ENCODE measurements at regions not wholly inside any gene's neighbourhood (a gene's known extent, or its start where the extent isn't known, plus 50 kb on each side); places are given as distances from the start of the nearest gene placed in this dataset.
A peak's percentile ranks its signal among the peaks of the same experiment; 100 is the strongest.
"Not testable (repeated sequence)": the region's sequence is repeated elsewhere in the genome, so short reads cannot be mapped to it uniquely, and the experiment has no call there.

- no peak overlapping the region for H3K4me3 ChIP-seq (ENCODE audit: low read length)
- DNase-seq (no peak), ATAC-seq (ENCODE audit: poor library complexity) (no peak)
- H3K4me1 ChIP-seq (ENCODE audit: insufficient read depth, low read length) = peaks cover 9% of the 10 kb centered on the region
- no peaks in the 10 kb centered on the region for H3K9me3 ChIP-seq (ENCODE audit: control insufficient read depth in 1 of 2, insufficient read depth in 1 of 2, low read length in 2 of 2)
- ChIA-PET POLR2A (interaction anchor here (0.5 to 1.3 kb wide), 2 partner anchors 20 to 113 kb away, joined by 3 read pairs; no protein-coding TSS in a partner anchor), CTCF (no interaction called here)
- H3K27me3 ChIP-seq (ENCODE audit: control insufficient read depth in 1 of 2, insufficient read depth in 2 of 2, low read length in 2 of 2) = no peaks in the 10 kb centered on the region
- no peaks in the 10 kb centered on the region for H3K36me3 Mint-ChIP-seq (ENCODE audit: low read depth)
- H3K27ac Mint-ChIP-seq = no peak overlapping the region
- no peak overlapping the region for H3K4me3 Mint-ChIP-seq
- H3K9me3 Mint-ChIP-seq = no peaks in the 10 kb centered on the region
- intact Hi-C loops (cut with DNase I, micrococcal nuclease) = no loop called here
- no peak for TF ChIP-seq CTCF (IDR thresholded peaks at IDR 0.05)
- H3K36me3 ChIP-seq (ENCODE audit: insufficient read depth, low read length) = no peaks in the 10 kb centered on the region
- H3K27me3 Mint-ChIP-seq = no peaks in the 10 kb centered on the region
- peaks cover 12% of the 10 kb centered on the region for H3K4me1 Mint-ChIP-seq (ENCODE audit: low read depth)
- H3K27ac ChIP-seq (ENCODE audit: low read depth in 1 of 2, low read length in 2 of 2) = no peak overlapping the region
Measured at GRCh38 chr3:153274561-153274960, 112.5 kb downstream of the RAP2B start.

- intact Hi-C loops (cut with DNase I, micrococcal nuclease) = no loop called here
- ChIA-PET CTCF (no interaction called here), POLR2A (no interaction called here)
- Histone ChIP-seq H3K4me1 (ENCODE audit: insufficient read depth, low read length) (peaks cover 9% of the 10 kb centered on the region), H3K27me3 (ENCODE audit: control insufficient read depth in 1 of 2, insufficient read depth in 2 of 2, low read length in 2 of 2) (no peaks in the 10 kb centered on the region), H3K4me3 (ENCODE audit: low read length) (no peak overlapping the region), H3K9me3 (ENCODE audit: control insufficient read depth in 1 of 2, insufficient read depth in 1 of 2, low read length in 2 of 2) (no peaks in the 10 kb centered on the region), H3K27ac (ENCODE audit: low read depth in 1 of 2, low read length in 2 of 2) (no peak overlapping the region), H3K36me3 (ENCODE audit: insufficient read depth, low read length) (no peaks in the 10 kb centered on the region)
- DNase-seq (no peak), ATAC-seq (ENCODE audit: poor library complexity) (no peak)
- Mint-ChIP-seq H3K4me3 (no peak overlapping the region), H3K36me3 (ENCODE audit: low read depth) (no peaks in the 10 kb centered on the region), H3K4me1 (ENCODE audit: low read depth) (peaks cover 12% of the 10 kb centered on the region), H3K27ac (no peak overlapping the region), H3K27me3 (no peaks in the 10 kb centered on the region), H3K9me3 (no peaks in the 10 kb centered on the region)
- no peak for TF ChIP-seq CTCF (IDR thresholded peaks at IDR 0.05)
Measured at GRCh38 chr3:153275514-153275913, 113.5 kb downstream of the RAP2B start.

GRCh38 chr3:153277029-153277428 is 115.0 kb downstream of the RAP2B start:
- Histone ChIP-seq H3K27me3 (ENCODE audit: control insufficient read depth in 1 of 2, insufficient read depth in 2 of 2, low read length in 2 of 2) (no peaks in the 10 kb centered on the region), H3K4me1 (ENCODE audit: insufficient read depth, low read length) (peaks cover 9% of the 10 kb centered on the region), H3K27ac (ENCODE audit: low read depth in 1 of 2, low read length in 2 of 2) (no peak overlapping the region), H3K36me3 (ENCODE audit: insufficient read depth, low read length) (no peaks in the 10 kb centered on the region), H3K9me3 (ENCODE audit: control insufficient read depth in 1 of 2, insufficient read depth in 1 of 2, low read length in 2 of 2) (peaks cover 0 to 9% of the 10 kb centered on the region in 2 experiments), H3K4me3 (ENCODE audit: low read length) (no peak overlapping the region)
- Mint-ChIP-seq H3K4me3 (no peak overlapping the region), H3K9me3 (no peaks in the 10 kb centered on the region), H3K36me3 (ENCODE audit: low read depth) (no peaks in the 10 kb centered on the region), H3K27ac (no peak overlapping the region), H3K4me1 (ENCODE audit: low read depth) (peaks cover 12% of the 10 kb centered on the region), H3K27me3 (no peaks in the 10 kb centered on the region)
- no peak for TF ChIP-seq CTCF (IDR thresholded peaks at IDR 0.05)
- ATAC-seq (ENCODE audit: poor library complexity) (no peak), DNase-seq (no peak)
- intact Hi-C loops (cut with DNase I, micrococcal nuclease) = no loop called here
- ChIA-PET POLR2A (no interaction called here), CTCF (no interaction called here)

GRCh38 chr3:153281236-153281997 is 119.4 kb downstream of the RAP2B start:
- ATAC-seq (ENCODE audit: poor library complexity); H3K4me3 ChIP-seq (ENCODE audit: low read length); H3K4me3 Mint-ChIP-seq; H3K27me3 Mint-ChIP-seq; H3K9me3 Mint-ChIP-seq; H3K27ac ChIP-seq (ENCODE audit: low read depth in 1 of 2, low read length in 2 of 2); H3K9me3 ChIP-seq (ENCODE audit: control insufficient read depth in 1 of 2, insufficient read depth in 1 of 2, low read length in 2 of 2); H3K27ac Mint-ChIP-seq; H3K36me3 Mint-ChIP-seq (ENCODE audit: low read depth); H3K36me3 ChIP-seq (ENCODE audit: insufficient read depth, low read length); POLR2A ChIA-PET; H3K27me3 ChIP-seq (ENCODE audit: control insufficient read depth in 1 of 2, insufficient read depth in 2 of 2, low read length in 2 of 2): not testable (repeated sequence)
- CTCF ChIA-PET = interaction anchor here (1.6 kb wide), 1 partner anchor 12 kb away, joined by 3 read pairs; no protein-coding TSS in a partner anchor
- peaks cover 18% of the 10 kb centered on the region for H3K4me1 ChIP-seq (ENCODE audit: insufficient read depth, low read length)
- intact Hi-C loops (cut with DNase I, micrococcal nuclease) = loop anchor here in 1 of 2 experiments (5.0 kb wide), 1 partner anchor 34 kb away; no protein-coding TSS in a partner anchor
- H3K4me1 Mint-ChIP-seq (ENCODE audit: low read depth) = peaks cover 25% of the 10 kb centered on the region
- peak in 1 of 14 experiments; percentile 16 for DNase-seq
